Bronchial epithelial cell (primary cell): ENCODE measurements at regions not wholly inside any gene's neighbourhood (a gene's known extent, or its start where the extent isn't known, plus 50 kb on each side); places are given as distances from the start of the nearest gene placed in this dataset.

Source experiments
- DNase-seq: peaks from one replicate; pipeline ENCODE4 v3.0.0-alpha.2; 2010; ENCODE audit warnings: low read depth
- FAIRE-seq: peaks from 2 replicates; lab custom pipeline; 2011; peaks lifted over from hg19 to GRCh38; lab: Jason Lieb, UNC
- H3K27me3 ChIP-seq: 2 replicates; pipeline ENCODE4 v1.5.1; 2011; ENCODE audit warnings: low read length; ENCODE audit not compliant: control insufficient read depth, insufficient read depth
- H3K36me3 ChIP-seq: 2 replicates; pipeline ENCODE4 v1.5.1; 2011; ENCODE audit warnings: low read length; ENCODE audit not compliant: control insufficient read depth, insufficient read depth
- H3K4me3 ChIP-seq: 2 replicates; pipeline ENCODE4 v1.5.1; 2011; ENCODE audit warnings: mild to moderate bottlenecking, low read depth, low read length, control low read depth
- TF ChIP-seq, protein P1 (sequence below): IDR thresholded peaks from 2 replicates; pipeline ENCODE4 v1.5.1; 2011; ENCODE audit warnings: mild to moderate bottlenecking, moderate library complexity, low read length, control low read depth, inconsistent platforms; ENCODE audit not compliant: insufficient read depth, severe bottlenecking

DNA sequence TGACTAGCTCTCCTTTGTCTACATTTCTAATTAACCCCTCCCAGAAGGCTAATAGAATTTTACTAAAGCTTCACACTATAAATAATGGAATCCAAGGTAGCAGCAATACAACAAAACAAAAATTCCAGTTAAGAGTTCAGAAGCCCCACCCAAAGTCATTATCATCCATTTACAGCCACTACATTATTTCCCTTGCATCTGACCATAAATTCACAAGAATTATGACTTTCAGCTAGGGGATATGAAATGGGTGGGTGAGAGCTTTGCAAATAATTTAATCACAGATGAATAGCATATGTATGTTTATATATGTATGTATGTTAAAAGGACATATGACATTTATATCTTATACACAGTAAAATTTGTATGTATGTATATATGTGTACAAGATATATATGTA, 65.3 kb upstream of the PTGDR start:
- FAIRE-seq = no peak
- Histone ChIP-seq H3K36me3 (no peaks in the 10 kb centered on the region), H3K4me3 (no peak overlapping the region), H3K27me3 (no peaks in the 10 kb centered on the region)
- DNase-seq = no peak
- TF ChIP-seq, protein P1, sequence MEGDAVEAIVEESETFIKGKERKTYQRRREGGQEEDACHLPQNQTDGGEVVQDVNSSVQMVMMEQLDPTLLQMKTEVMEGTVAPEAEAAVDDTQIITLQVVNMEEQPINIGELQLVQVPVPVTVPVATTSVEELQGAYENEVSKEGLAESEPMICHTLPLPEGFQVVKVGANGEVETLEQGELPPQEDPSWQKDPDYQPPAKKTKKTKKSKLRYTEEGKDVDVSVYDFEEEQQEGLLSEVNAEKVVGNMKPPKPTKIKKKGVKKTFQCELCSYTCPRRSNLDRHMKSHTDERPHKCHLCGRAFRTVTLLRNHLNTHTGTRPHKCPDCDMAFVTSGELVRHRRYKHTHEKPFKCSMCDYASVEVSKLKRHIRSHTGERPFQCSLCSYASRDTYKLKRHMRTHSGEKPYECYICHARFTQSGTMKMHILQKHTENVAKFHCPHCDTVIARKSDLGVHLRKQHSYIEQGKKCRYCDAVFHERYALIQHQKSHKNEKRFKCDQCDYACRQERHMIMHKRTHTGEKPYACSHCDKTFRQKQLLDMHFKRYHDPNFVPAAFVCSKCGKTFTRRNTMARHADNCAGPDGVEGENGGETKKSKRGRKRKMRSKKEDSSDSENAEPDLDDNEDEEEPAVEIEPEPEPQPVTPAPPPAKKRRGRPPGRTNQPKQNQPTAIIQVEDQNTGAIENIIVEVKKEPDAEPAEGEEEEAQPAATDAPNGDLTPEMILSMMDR = no peak

DNA sequence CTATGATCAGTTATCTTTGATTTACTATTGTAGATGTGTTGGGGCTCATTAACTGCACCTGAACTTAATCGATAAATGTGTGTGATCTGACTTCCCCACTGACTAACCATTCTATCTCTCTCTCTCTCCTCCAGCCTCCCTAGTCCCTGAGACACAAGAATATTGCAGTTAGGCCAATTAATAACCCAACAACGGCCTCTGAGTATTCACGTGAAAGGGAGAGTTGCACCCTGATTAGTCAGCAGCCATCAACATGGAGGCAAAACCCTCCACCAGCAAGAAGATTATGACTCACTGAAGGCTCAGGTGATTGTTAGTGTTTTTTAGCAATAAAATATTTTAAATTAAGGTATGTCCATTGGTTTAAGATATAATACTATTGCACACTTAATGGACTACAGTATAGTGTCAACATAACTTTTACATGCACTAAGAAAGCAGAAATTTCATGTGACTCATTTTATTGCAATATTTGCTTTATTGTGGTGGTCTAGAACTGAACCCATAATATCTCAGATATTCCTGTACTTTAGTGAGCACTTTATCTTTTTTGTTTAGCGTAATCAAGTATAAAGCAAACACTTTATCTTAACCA, 77.1 kb upstream of the PTGDR start:
- peak; percentile 7 for DNase-seq
- TF ChIP-seq, protein P1 = no peak

DNA sequence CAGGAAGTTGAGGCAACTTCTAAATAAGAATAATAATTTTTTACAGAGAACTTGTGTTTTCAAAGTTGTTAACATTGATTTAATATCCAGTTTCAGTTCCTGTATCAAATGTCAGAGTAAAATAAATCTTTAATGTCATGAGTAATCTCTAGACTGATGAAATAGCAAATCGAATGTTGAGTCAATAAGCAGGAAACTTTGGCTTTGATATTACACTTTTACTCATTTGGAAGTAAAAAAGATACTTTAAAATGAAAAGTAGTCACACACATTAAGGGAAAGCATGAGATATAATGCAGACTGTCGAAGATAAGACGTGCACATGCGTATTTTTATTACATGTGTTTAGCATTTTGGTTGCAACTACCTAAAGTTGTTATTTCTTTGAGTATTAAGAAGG, 78.2 kb upstream of the PTGDR start:
- DNase-seq (peak; percentile 30), FAIRE-seq (no peak)
- Histone ChIP-seq H3K27me3 (no peaks in the 10 kb centered on the region), H3K36me3 (no peaks in the 10 kb centered on the region), H3K4me3 (no peak overlapping the region)
- TF ChIP-seq, protein P1 = no peak

More for the DNA sequence above, 77.1 kb upstream of the PTGDR start:
- Histone ChIP-seq H3K4me3 (no peak overlapping the region), H3K27me3 (no peaks in the 10 kb centered on the region), H3K36me3 (no peaks in the 10 kb centered on the region)
- no peak for FAIRE-seq

DNA sequence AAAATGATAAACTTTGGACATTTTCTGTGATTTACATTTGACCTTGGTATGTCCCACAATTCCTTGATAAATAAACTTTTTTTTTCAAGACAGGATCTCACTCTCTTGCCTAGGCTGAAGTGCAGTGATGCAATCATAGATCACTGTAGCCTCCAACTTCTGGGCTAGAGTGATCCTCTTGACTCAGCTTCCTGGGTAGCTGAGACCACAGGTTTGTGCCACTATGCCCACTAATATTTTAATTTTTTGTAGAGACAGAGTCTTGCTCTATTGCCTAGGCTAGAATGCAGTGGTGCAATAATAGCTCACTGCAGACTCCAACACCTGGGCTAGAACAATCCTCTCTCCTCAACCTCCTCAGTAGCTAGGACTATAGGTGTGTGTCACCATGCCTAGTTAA, 79.1 kb upstream of the PTGDR start:
- DNase-seq = peak; percentile 13
- no peak for FAIRE-seq
- H3K4me3 ChIP-seq = no peak overlapping the region
- H3K27me3 ChIP-seq = no peaks in the 10 kb centered on the region
- no peaks in the 10 kb centered on the region for H3K36me3 ChIP-seq
- TF ChIP-seq, protein P1 = no peak

DNA sequence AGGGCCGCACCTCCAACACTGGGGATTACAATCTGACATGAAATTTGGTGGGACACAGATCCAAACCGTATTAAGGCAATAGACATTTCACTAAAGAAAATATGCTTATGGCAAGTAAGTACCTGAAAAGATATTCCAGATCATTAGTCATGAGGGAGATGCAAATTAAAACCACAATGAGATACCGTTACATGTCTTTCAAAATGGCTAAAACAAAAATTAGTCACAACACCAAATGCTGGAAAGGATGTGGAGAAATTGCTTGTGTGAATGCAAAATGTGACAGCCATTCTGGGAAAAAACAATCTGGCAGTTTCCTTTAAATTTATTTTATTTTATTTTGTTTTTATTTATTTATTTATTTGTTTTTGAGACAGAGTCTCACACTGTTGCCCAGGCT, 82.3 kb upstream of the PTGDR start:
- Histone ChIP-seq H3K36me3 (no peaks in the 10 kb centered on the region), H3K27me3 (no peaks in the 10 kb centered on the region), H3K4me3 (no peak overlapping the region)
- FAIRE-seq (no peak), DNase-seq (peak; percentile 45)
- TF ChIP-seq, protein P1 = no peak

DNA sequence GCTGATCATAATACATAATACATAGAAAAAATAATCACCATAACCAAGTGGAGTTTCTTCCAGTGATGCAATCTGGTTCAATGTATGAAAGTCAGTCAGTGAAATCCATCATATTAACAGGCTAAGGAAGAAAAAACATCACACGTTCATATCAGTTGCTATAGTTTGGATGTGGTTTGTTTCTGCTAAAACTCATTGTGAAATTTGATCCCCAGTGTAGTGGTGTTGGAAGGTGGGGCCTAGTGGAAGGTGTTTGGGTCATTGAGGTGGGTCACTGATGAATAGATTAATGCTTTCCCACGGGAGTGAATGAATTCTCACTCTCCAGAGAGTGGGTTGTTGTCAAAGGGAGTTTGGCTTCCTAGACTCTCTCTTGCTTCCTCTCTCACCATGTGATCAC, 84.6 kb upstream of the PTGDR start:
- FAIRE-seq (peak; percentile 64), DNase-seq (no peak)
- Histone ChIP-seq H3K27me3 (no peaks in the 10 kb centered on the region), H3K36me3 (no peaks in the 10 kb centered on the region), H3K4me3 (no peak overlapping the region)
- TF ChIP-seq, protein P1 = no peak
